ENCODE measurements at regions not wholly inside any gene's neighbourhood (a gene's known extent, or its start where the extent isn't known, plus 50 kb on each side); places are given as distances from the start of the nearest gene placed in this dataset.

- TF ChIP-seq CTCF (optimal IDR thresholded peaks at IDR 0.05 in 1 of 3, IDR thresholded peaks at IDR 0.05 in 1 of 3, conservative IDR thresholded peaks at IDR 0.05 in 1 of 3; ENCODE audit: extremely low read depth in 1 of 3, insufficient read depth in 2 of 3, low read length in 3 of 3) (no peak), EZH2 (IDR thresholded peaks at IDR 0.05; ENCODE audit: low read length) (no peak)
Observed at GRCh38 chr14:92259613-92260357, 63.2 kb upstream of the SLC24A4 start.
